SU-DHL-6 (cell line): ENCODE measurements at regions not wholly inside any gene's neighbourhood (a gene's known extent, or its start where the extent isn't known, plus 50 kb on each side); places are given as distances from the start of the nearest gene placed in this dataset.

Source experiments
- H2AFZ ChIP-seq: fragments of 200-600 bp; sonication (generic); 2 replicates; pipeline ENCODE4 v1.6.1; 2014; ENCODE audit warnings: low read depth, mild to moderate bottlenecking, moderate library complexity, mixed read lengths, antibody characterized with exemption, low read length; ENCODE audit not compliant: severe bottlenecking
- H3F3A ChIP-seq: fragments of 200-600 bp; shearing (Covaris generic); 2 replicates; pipeline ENCODE4 v1.6.0; 2016; ENCODE audit warnings: antibody characterized with exemption, mild to moderate bottlenecking; ENCODE audit not compliant: insufficient read depth
- H3K27ac ChIP-seq: fragments of 200-600 bp; sonication (generic); 2 replicates; pipeline ENCODE4 v1.5.1; 2016; ENCODE audit warnings: low read depth, mild to moderate bottlenecking, low read length, moderate library complexity, mixed read lengths
- H3K27me3 ChIP-seq: fragments of 200-600 bp; sonication (generic), shearing (Covaris generic); 2 replicates; pipeline ENCODE4 v1.6.0; 2014; ENCODE audit warnings: mild to moderate bottlenecking, low read length
- H3K36me3 ChIP-seq: fragments of 200-600 bp; sonication (generic); 2 replicates; pipeline ENCODE4 v1.6.1; 2014; ENCODE audit warnings: mild to moderate bottlenecking, low read length, mixed read lengths
- H3K4me2 ChIP-seq: fragments of 300-600, 200-600 bp; shearing (Covaris generic), sonication (generic); 2 replicates; pipeline ENCODE4 v1.6.0; 2014; ENCODE audit warnings: low read length, low read depth, mild to moderate bottlenecking; ENCODE audit not compliant: poor library complexity, severe bottlenecking
- H3K4me3 ChIP-seq: fragments of 200-600 bp; sonication (generic); 2 replicates; pipeline ENCODE4 v1.5.1; 2014; ENCODE audit warnings: antibody characterized with exemption, low read length, mild to moderate bottlenecking, mixed read lengths; ENCODE audit not compliant: insufficient read depth, poor library complexity, severe bottlenecking
- H3K79me2 ChIP-seq: fragments of 200-600 bp; sonication (generic); 2 replicates; pipeline ENCODE4 v1.6.1; 2014; ENCODE audit warnings: mild to moderate bottlenecking, low read length, moderate library complexity; ENCODE audit not compliant: insufficient read depth
- H3K9ac ChIP-seq: fragments of 200-600 bp; sonication (generic); 2 replicates; pipeline ENCODE4 v1.7.0; 2014; ENCODE audit warnings: mild to moderate bottlenecking, low read length
- H3K9me2 ChIP-seq: fragments of 200-600 bp; sonication (generic); replicated peaks from 2 replicates; pipeline ENCODE4 v1.6.1; 2014; ENCODE audit warnings: low read length; ENCODE audit not compliant: insufficient read depth
- H3K9me3 ChIP-seq: fragments of 200-600 bp; sonication (generic); 2 replicates; pipeline ENCODE4 v1.6.1; 2014; ENCODE audit warnings: low read length, mixed read lengths; ENCODE audit not compliant: insufficient read depth
- H4K20me1 ChIP-seq: fragments of 200-600 bp; sonication (generic); 2 replicates; pipeline ENCODE4 v1.6.1; 2014; ENCODE audit warnings: low read depth, mild to moderate bottlenecking, antibody characterized with exemption, low read length, moderate library complexity, mixed read lengths
- EZH2phosphoT487 ChIP-seq: fragments of 200-600 bp; sonication (generic), shearing (Covaris generic); conservative IDR thresholded peaks from 2 replicates; pipeline ENCODE4 v1.6.1; 2018; ENCODE audit warnings: mild to moderate bottlenecking, antibody characterized with exemption, low read length, moderate library complexity, mixed read lengths
- TF ChIP-seq, protein P1 (sequence below): fragments of 200-600 bp; sonication (generic); IDR thresholded peaks from one replicate; pipeline ENCODE4 v1.5.1; 2017; ENCODE audit warnings: antibody characterized with exemption, mild to moderate bottlenecking, low read length, moderate library complexity; ENCODE audit not compliant: insufficient read depth, poor library complexity, severe bottlenecking

DNA sequence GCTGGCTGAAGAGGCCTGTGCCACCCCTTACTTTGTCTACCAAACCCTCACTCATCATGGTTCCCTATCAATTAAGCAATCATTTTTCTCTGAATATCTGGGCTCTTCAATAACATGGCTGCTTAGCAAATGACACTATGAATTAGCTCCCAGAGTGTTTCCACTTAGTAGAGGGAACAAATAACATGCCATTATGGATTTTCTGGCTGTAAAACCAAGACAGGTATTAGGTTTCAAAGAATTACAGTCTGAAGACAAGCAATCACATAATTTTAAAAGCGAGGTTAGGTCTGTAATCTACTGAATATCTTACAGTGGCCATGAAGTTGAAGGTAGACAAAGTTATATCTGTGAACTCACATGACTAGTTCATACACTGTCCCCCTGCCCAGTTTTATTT, 220.8 kb upstream of the PHYHIPL start:
- Histone ChIP-seq H3K27me3 (no peaks in the 10 kb centered on the region), H3K36me3 (no peaks in the 10 kb centered on the region), H3K9me2 (no peaks in the 10 kb centered on the region), H3K4me3 (no peak overlapping the region), H3K79me2 (no peaks in the 10 kb centered on the region), H2AFZ (peak overlapping the region; percentile 5), H4K20me1 (no peaks in the 10 kb centered on the region), H3K27ac (no peak overlapping the region), H3K4me2 (no peak overlapping the region), H3K9me3 (no peaks in the 10 kb centered on the region), H3K9ac (no peak overlapping the region), H3F3A (no peaks in the 10 kb centered on the region)
- TF ChIP-seq EZH2phosphoT487, result no peak
- TF ChIP-seq, protein P1, sequence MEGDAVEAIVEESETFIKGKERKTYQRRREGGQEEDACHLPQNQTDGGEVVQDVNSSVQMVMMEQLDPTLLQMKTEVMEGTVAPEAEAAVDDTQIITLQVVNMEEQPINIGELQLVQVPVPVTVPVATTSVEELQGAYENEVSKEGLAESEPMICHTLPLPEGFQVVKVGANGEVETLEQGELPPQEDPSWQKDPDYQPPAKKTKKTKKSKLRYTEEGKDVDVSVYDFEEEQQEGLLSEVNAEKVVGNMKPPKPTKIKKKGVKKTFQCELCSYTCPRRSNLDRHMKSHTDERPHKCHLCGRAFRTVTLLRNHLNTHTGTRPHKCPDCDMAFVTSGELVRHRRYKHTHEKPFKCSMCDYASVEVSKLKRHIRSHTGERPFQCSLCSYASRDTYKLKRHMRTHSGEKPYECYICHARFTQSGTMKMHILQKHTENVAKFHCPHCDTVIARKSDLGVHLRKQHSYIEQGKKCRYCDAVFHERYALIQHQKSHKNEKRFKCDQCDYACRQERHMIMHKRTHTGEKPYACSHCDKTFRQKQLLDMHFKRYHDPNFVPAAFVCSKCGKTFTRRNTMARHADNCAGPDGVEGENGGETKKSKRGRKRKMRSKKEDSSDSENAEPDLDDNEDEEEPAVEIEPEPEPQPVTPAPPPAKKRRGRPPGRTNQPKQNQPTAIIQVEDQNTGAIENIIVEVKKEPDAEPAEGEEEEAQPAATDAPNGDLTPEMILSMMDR, result no peak

DNA sequence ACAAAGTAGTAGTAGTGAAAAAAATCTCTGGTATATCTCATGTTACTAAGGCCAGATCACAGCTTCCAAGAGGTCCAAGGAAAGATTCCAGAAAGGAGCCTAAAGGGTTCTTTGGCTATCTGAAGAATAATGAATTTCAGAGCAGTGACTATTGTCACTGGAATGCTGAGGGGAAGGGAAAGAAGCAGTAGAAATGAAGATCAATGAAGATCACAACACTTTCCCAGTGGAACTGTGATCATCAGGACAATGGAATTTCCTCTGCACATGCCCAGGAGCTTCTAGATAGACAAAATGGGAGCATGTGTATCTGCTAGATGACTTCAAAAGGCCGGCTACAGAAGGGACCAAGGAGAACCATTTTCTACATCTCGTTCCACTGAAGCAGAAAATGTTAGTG, 219.5 kb upstream of the PHYHIPL start:
- Histone ChIP-seq H3K4me2 (no peak overlapping the region), H3K9me2 (no peaks in the 10 kb centered on the region), H3K27ac (no peak overlapping the region), H3K27me3 (no peaks in the 10 kb centered on the region), H3K4me3 (no peak overlapping the region), H3K9ac (no peak overlapping the region), H3K36me3 (no peaks in the 10 kb centered on the region), H4K20me1 (no peaks in the 10 kb centered on the region), H3K79me2 (no peaks in the 10 kb centered on the region), H3K9me3 (no peaks in the 10 kb centered on the region), H3F3A (no peaks in the 10 kb centered on the region), H2AFZ (no peak overlapping the region)
- TF ChIP-seq EZH2phosphoT487, result no peak
- TF ChIP-seq, protein P1, result no peak

DNA sequence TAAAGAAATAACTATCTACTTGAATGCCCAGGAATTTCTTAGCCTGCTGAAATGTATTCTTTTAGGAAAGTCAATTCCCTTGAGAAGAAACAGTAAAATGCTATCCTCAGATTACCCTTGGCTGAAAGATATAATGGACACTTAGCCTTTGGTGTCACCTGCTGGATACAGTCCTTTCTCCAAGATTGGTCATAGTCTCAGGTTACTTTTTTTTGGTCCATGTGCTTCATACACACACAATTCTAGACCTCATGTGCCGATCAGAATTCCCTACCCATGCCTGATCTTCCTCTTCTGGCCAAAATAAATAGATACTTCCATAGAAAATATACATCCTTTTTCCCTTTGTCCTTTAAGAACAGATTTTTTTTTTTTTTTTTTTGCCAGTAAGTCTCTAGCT, 218.9 kb upstream of the PHYHIPL start:
- Histone ChIP-seq H3K79me2 (no peaks in the 10 kb centered on the region), H3F3A (no peaks in the 10 kb centered on the region), H4K20me1 (no peaks in the 10 kb centered on the region), H3K27me3 (no peaks in the 10 kb centered on the region), H3K9me2 (no peaks in the 10 kb centered on the region), H3K36me3 (no peaks in the 10 kb centered on the region), H3K4me3 (no peak overlapping the region), H3K27ac (no peak overlapping the region), H3K9ac (no peak overlapping the region), H3K4me2 (no peak overlapping the region), H3K9me3 (no peaks in the 10 kb centered on the region), H2AFZ (no peak overlapping the region)
- no peak for TF ChIP-seq EZH2phosphoT487
- TF ChIP-seq, protein P1, result no peak
